WERI-Rb-1 (cell line): ENCODE measurements at regions not wholly inside any gene's neighbourhood (a gene's known extent, or its start where the extent isn't known, plus 50 kb on each side); places are given as distances from the start of the nearest gene placed in this dataset.
A peak's percentile ranks its signal among the peaks of the same experiment; 100 is the strongest.
"Not testable (repeated sequence)": the region's sequence is repeated elsewhere in the genome, so short reads cannot be mapped to it uniquely, and the experiment has no call there.

Experiments
- DNase-seq: peaks from one replicate; pipeline ENCODE4 v3.0.0-alpha.2; 2020
- H3K27ac ChIP-seq: fragments of 250-450 bp; sonication (Bioruptor Pico); 2 replicates; pipeline ENCODE4 v1.5.1; 2020; ENCODE audit warnings: mild to moderate bottlenecking, moderate library complexity
- H3K27me3 ChIP-seq: fragments of 250-450 bp; sonication (Bioruptor Pico); 2 replicates; pipeline ENCODE4 v1.5.1; 2021; ENCODE audit warnings: mild to moderate bottlenecking, low read depth, moderate library complexity; ENCODE audit not compliant: insufficient read depth, severe bottlenecking
- H3K36me3 ChIP-seq: fragments of 250-450 bp; sonication (Bioruptor Pico); 2 replicates; pipeline ENCODE4 v1.5.1; 2020; ENCODE audit warnings: mild to moderate bottlenecking, moderate library complexity
- H3K4me3 ChIP-seq: 2 replicates; pipeline ENCODE4 v1.5.1; 2011; ENCODE audit warnings: low read depth, mild to moderate bottlenecking, control low read depth, low read length
- H3K9me3 ChIP-seq: fragments of 250-450 bp; sonication (Bioruptor Pico); 2 replicates; pipeline ENCODE4 v1.5.1; 2021; ENCODE audit warnings: mild to moderate bottlenecking, moderate library complexity; ENCODE audit not compliant: severe bottlenecking
- TF ChIP-seq, protein P1 (sequence below): IDR thresholded peaks from 2 replicates; pipeline ENCODE4 v1.5.1; 2011; ENCODE audit warnings: low read depth, mild to moderate bottlenecking, control low read depth, inconsistent platforms, low read length

DNA sequence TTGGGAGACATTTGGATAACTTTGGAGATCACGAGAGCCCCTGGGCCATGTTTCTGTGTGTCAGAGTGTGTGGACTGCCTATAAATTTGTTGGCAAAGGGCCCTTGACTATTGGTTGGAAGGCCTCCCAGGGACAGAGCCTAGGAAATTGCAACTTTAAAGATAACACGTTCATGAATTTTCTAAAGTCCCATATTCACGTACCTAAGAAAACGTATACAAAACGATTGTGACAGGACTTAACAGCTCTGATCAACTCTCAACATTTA lies 55.8 kb downstream of the DOP1B start:
- Histone ChIP-seq H3K36me3 (peaks cover 42% of the 10 kb centered on the region), H3K9me3 (no peaks in the 10 kb centered on the region), H3K4me3 (no peak overlapping the region), H3K27ac (no peak overlapping the region), H3K27me3 (no peaks in the 10 kb centered on the region)
- TF ChIP-seq, protein P1, sequence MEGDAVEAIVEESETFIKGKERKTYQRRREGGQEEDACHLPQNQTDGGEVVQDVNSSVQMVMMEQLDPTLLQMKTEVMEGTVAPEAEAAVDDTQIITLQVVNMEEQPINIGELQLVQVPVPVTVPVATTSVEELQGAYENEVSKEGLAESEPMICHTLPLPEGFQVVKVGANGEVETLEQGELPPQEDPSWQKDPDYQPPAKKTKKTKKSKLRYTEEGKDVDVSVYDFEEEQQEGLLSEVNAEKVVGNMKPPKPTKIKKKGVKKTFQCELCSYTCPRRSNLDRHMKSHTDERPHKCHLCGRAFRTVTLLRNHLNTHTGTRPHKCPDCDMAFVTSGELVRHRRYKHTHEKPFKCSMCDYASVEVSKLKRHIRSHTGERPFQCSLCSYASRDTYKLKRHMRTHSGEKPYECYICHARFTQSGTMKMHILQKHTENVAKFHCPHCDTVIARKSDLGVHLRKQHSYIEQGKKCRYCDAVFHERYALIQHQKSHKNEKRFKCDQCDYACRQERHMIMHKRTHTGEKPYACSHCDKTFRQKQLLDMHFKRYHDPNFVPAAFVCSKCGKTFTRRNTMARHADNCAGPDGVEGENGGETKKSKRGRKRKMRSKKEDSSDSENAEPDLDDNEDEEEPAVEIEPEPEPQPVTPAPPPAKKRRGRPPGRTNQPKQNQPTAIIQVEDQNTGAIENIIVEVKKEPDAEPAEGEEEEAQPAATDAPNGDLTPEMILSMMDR, result no peak
- DNase-seq, result no peak

DNA sequence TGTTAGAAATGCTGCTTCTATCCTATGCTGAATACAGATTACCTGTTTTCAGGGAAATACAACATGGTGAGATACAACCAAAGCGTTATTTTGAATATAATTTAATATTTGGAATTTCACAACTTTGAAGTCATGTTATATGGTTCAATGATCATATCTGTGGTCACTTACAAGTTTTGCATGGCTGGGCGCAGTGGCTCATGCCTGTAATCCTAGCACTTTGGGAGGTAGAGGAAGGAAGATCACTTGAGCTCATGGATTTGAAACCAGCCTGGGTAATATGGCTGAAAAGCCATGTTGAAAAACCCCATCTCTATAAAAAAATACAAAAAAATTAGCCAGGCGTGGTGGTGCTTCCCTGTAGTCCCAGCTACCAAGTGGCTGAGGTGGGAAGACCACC lies 57.9 kb downstream of the DOP1B start:
- Histone ChIP-seq H3K36me3 (peaks cover 56% of the 10 kb centered on the region), H3K27ac (no peak overlapping the region), H3K4me3 (no peak overlapping the region), H3K27me3 (no peaks in the 10 kb centered on the region), H3K9me3 (no peaks in the 10 kb centered on the region)
- TF ChIP-seq, protein P1, result no peak
- DNase-seq, result no peak

DNA sequence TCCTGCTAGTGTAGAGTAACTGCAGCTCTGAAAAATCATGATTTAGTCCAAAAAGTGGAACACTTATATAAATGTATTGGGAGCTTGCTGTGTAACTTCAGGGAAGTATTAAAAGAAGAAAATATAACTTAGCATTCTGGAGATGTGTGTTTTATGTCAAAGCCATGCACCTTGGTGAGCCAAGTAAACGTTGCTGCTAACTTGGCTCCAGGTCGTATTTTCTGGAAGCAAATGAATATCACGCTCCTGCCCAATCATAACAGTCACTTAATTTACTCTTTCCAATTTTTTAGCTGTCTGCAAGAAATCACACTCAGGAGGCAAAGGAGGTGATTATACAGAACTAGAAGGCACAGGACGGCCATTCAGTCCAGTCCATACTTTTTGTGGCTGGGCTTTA lies 61.1 kb downstream of the DOP1B start:
- TF ChIP-seq, protein P1, result no peak
- H3K27ac ChIP-seq, result no peak overlapping the region
- H3K27me3 ChIP-seq, result no peaks in the 10 kb centered on the region
- peaks cover 54% of the 10 kb centered on the region for H3K36me3 ChIP-seq
- no peaks in the 10 kb centered on the region for H3K9me3 ChIP-seq
- DNase-seq, result no peak
- H3K4me3 ChIP-seq, result no peak overlapping the region

DNA sequence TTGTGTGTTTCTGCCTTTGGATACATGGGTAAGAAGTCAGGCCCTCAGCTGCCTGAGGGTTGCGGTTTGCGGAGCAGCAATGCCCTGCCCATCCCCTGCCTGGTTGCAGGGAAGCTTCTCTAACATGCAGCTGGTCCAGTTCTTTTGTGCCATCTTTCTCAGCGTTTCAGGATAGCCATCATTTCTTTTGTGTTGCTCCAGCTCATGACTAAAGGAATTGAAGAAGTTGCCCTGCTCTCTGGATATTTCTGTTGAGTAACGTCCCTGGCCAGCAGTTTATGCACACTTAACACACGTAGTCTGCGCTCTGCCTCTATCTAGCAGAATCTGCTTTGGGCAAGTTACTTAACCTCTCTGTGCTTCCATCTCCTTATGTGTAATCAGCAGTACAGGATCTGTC lies 62.1 kb downstream of the DOP1B start:
- Histone ChIP-seq H3K36me3 (peaks cover 48% of the 10 kb centered on the region), H3K9me3 (no peaks in the 10 kb centered on the region), H3K4me3 (no peak overlapping the region), H3K27ac (no peak overlapping the region), H3K27me3 (no peaks in the 10 kb centered on the region)
- TF ChIP-seq, protein P1, result no peak
- no peak for DNase-seq

DNA sequence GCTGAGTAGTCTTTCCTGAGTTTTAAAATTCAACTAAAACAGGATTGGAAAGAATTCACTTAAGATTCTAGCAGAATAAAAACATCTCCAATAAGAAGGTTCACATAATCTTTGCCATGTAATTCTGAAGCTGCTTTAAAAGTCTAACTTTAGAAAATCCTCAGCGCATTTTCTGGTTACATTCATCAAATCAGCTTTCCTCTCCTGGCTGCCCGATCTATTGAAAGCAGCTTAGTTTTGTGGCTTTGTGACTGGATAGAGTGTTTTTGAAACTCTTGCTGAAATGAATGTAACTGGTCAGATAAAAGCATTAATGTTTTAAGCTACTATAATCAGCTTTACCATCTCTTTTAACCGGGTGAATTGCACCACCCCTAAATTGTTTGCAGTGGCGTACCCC lies 66.8 kb downstream of the DOP1B start:
- H3K27ac ChIP-seq, result peak overlapping the region; percentile 39
- no peak overlapping the region for H3K4me3 ChIP-seq
- peaks cover 39% of the 10 kb centered on the region for H3K36me3 ChIP-seq
- peak; percentile 55 for DNase-seq
- peaks cover 3% of the 10 kb centered on the region for H3K9me3 ChIP-seq
- TF ChIP-seq, protein P1, result no peak
- H3K27me3 ChIP-seq, result no peaks in the 10 kb centered on the region

DNA sequence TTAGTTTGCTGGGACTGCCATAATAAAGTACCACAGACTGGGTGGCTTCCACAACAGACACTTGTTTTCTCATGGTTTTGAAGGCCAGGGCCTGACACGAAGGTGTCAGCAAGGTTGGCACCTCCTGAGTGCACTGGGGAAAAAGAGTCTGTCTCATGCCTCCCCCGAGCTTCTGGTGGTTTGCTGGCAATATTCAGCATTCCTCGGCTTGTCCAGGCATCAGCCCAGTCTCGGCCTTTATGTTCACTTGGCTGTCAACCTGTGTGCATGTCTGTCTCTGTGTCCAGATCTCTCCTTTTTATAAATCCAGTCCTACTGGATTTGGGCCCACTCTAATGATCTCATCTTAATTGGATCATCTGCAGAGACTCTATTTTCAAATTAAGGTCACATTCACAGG lies 72.6 kb downstream of the DOP1B start:
- H3K4me3 ChIP-seq, result no peak overlapping the region
- no peaks in the 10 kb centered on the region for H3K9me3 ChIP-seq
- TF ChIP-seq, protein P1, result no peak
- no peak for DNase-seq
- no peak overlapping the region for H3K27ac ChIP-seq
- peaks cover 57% of the 10 kb centered on the region for H3K36me3 ChIP-seq
- no peaks in the 10 kb centered on the region for H3K27me3 ChIP-seq

DNA sequence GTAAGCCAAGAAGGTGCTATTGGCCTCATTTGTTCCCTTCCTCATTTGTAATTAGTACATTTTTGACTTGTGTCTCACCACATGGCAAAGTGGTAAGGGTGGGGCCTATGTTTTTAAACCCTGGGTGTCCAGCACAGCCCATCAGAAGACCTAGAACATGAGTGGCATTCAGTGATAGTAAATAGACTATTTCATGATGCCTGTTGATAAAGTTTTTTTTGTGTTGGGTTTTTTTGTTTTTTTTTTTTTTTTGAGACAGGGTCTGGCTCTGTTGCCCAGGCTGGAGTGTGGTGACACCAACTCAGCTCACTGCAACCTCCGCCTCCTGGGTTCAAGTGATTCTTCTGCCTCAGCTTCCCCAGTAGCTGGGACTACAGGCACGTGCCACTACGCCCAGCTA lies 74.8 kb downstream of the DOP1B start:
- DNase-seq, H3K9me3 ChIP-seq, H3K4me3 ChIP-seq, H3K27ac ChIP-seq, H3K27me3 ChIP-seq: not testable (repeated sequence)
- H3K36me3 ChIP-seq, result peaks cover 52% of the 10 kb centered on the region
